ENCODE measurements at regions not wholly inside any gene's neighbourhood (a gene's known extent, or its start where the extent isn't known, plus 50 kb on each side); places are given as distances from the start of the nearest gene placed in this dataset.
A peak's percentile ranks its signal among the peaks of the same experiment; 100 is the strongest.

DNA sequence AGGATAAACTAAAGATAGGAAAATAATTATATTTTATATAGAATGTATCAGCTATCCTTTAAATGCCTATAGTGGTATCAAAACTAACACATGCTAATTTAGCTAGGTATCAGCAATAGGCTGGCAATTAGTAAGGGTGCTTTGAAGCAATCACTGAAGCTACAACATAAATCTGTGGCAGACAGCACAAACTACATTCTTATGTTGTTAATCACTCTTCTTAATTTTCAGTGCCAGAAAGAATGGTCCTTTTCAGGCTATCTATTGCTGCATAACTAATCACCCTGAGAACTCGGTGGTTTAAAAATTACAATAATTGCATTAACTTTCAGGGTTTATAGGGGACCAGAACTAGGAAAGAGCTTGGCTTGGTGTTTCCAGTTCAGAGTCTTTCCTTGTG, 963.1 kb downstream of the EFNB2 start:
- no peaks in the 10 kb centered on the region for H3K4me1 ChIP-seq (ENCODE audit: insufficient read depth, low read length)
- no peaks in the 10 kb centered on the region for H4K20me1 ChIP-seq (ENCODE audit: insufficient read depth, low read length)
- no peaks in the 10 kb centered on the region for H3K36me3 ChIP-seq (ENCODE audit: insufficient read depth, low read length)
- H3K4me3 ChIP-seq (ENCODE audit: insufficient read depth, low read length) = no peak overlapping the region
- peak; percentile 2 for DNase-seq (ENCODE audit: insufficient read length, low spot score, missing footprints)
- H3K27ac ChIP-seq (ENCODE audit: low read depth, low read length) = no peak overlapping the region
- no peaks in the 10 kb centered on the region for H3K79me2 ChIP-seq (ENCODE audit: insufficient read depth, low read length)
- no peak overlapping the region for H2AFZ ChIP-seq (ENCODE audit: low read length)
- TF ChIP-seq, protein P1, sequence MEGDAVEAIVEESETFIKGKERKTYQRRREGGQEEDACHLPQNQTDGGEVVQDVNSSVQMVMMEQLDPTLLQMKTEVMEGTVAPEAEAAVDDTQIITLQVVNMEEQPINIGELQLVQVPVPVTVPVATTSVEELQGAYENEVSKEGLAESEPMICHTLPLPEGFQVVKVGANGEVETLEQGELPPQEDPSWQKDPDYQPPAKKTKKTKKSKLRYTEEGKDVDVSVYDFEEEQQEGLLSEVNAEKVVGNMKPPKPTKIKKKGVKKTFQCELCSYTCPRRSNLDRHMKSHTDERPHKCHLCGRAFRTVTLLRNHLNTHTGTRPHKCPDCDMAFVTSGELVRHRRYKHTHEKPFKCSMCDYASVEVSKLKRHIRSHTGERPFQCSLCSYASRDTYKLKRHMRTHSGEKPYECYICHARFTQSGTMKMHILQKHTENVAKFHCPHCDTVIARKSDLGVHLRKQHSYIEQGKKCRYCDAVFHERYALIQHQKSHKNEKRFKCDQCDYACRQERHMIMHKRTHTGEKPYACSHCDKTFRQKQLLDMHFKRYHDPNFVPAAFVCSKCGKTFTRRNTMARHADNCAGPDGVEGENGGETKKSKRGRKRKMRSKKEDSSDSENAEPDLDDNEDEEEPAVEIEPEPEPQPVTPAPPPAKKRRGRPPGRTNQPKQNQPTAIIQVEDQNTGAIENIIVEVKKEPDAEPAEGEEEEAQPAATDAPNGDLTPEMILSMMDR (IDR thresholded peaks at IDR 0.05; ENCODE audit: extremely low read depth, low read depth, low read length) = no peak
- no peaks in the 10 kb centered on the region for H3K27me3 ChIP-seq (ENCODE audit: insufficient read depth, low read length)
- H3K9me3 ChIP-seq (ENCODE audit: low read depth, low read length) = no peaks in the 10 kb centered on the region
- H3K4me2 ChIP-seq (ENCODE audit: insufficient read depth, low read length) = no peak overlapping the region

DNA sequence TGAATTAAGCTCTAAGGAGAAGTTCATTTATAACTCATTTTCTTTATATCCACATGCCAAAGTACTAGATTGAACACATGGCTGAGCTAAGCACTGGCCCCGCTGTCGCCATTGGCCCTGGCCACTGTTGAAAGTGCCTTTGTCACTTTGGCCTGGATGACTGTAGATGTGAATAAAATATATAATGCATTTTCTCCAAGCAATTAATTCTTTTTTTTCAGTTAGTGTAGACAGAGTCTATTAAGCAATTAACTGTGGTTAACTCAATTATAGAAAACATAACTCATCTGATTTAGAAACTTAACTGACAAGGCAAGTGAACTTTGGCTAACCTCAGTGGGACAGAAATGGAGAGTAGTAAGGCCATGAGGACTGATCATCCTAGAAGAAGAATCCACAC, 965.6 kb downstream of the EFNB2 start:
- H3K4me3 ChIP-seq (ENCODE audit: insufficient read depth, low read length) = no peak overlapping the region
- no peaks in the 10 kb centered on the region for H3K79me2 ChIP-seq (ENCODE audit: insufficient read depth, low read length)
- no peaks in the 10 kb centered on the region for H4K20me1 ChIP-seq (ENCODE audit: insufficient read depth, low read length)
- no peaks in the 10 kb centered on the region for H3K9me3 ChIP-seq (ENCODE audit: low read depth, low read length)
- no peak overlapping the region for H3K4me2 ChIP-seq (ENCODE audit: insufficient read depth, low read length)
- DNase-seq (ENCODE audit: insufficient read length, low spot score, missing footprints) = peak; percentile 26
- H3K27me3 ChIP-seq (ENCODE audit: insufficient read depth, low read length) = no peaks in the 10 kb centered on the region
- no peaks in the 10 kb centered on the region for H3K36me3 ChIP-seq (ENCODE audit: insufficient read depth, low read length)
- TF ChIP-seq, protein P1 (IDR thresholded peaks at IDR 0.05; ENCODE audit: extremely low read depth, low read depth, low read length) = no peak
- H3K27ac ChIP-seq (ENCODE audit: low read depth, low read length) = no peak overlapping the region
- H2AFZ ChIP-seq (ENCODE audit: low read length) = no peak overlapping the region
- peaks cover 4% of the 10 kb centered on the region for H3K4me1 ChIP-seq (ENCODE audit: insufficient read depth, low read length)

DNA sequence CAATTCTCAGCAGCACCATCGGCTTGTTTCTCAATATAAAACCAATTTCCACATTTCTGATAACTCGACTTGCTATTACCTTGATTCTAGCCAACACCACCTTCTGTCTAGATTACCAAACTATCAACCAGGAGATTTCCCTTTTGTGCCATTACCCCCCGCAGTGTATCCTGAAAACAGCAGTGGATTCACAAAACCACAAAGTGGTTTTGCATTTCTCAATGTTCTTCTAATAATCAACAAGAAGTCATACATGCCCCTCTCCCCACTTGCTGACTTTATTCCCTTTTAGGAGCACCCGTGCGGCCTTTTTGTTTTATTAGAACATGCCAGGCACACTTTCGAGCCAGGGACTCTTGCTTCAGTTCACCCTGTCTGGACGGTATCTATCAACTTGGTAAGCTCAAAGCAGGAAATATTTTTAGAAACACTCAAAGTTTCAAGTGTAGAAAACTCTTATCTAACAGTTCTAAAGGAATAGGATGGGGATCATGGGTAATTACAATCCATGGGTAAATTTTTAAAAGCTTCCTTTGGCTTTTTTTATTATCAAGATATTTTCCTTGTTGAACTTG, 967.4 kb downstream of the EFNB2 start:
- Histone ChIP-seq H3K36me3 (ENCODE audit: insufficient read depth, low read length) (no peaks in the 10 kb centered on the region), H3K27me3 (ENCODE audit: insufficient read depth, low read length) (no peaks in the 10 kb centered on the region), H3K4me1 (ENCODE audit: insufficient read depth, low read length) (peaks cover 4% of the 10 kb centered on the region), H3K4me2 (ENCODE audit: insufficient read depth, low read length) (no peak overlapping the region), H3K27ac (ENCODE audit: low read depth, low read length) (no peak overlapping the region), H2AFZ (ENCODE audit: low read length) (no peak overlapping the region), H3K4me3 (ENCODE audit: insufficient read depth, low read length) (no peak overlapping the region), H3K9me3 (ENCODE audit: low read depth, low read length) (no peaks in the 10 kb centered on the region), H4K20me1 (ENCODE audit: insufficient read depth, low read length) (no peaks in the 10 kb centered on the region), H3K79me2 (ENCODE audit: insufficient read depth, low read length) (no peaks in the 10 kb centered on the region)
- TF ChIP-seq, protein P1 (IDR thresholded peaks at IDR 0.05; ENCODE audit: extremely low read depth, low read depth, low read length) = no peak
- no peak for DNase-seq (ENCODE audit: insufficient read length, low spot score, missing footprints)

DNA sequence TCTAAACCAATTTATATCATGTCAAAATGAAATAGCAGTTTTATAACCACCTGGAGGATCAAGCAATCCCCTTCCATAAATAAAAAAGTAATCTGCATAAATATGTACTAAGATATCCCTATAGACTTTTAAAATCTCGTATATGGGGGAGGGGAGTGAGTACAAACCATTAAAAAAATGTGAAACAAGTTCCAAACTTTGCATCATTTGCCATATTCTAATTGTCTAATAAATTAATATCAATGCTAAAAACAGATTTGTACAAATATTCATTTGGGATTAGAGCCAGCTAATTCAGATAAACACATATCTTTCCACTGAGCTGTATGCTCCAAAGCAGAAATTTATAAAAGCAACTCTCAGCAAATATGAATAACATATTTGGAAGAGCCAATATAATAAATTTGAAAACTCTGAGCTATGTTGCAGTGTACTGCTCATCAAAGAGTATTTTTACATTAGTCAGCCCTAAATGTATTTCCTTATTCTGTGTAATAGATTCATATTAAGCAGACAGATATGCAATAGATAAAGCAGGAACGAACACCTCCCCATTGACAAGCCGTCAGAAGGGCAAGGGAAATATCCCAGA, 970.2 kb downstream of the EFNB2 start:
- Histone ChIP-seq H4K20me1 (ENCODE audit: insufficient read depth, low read length) (no peaks in the 10 kb centered on the region), H3K79me2 (ENCODE audit: insufficient read depth, low read length) (no peaks in the 10 kb centered on the region), H2AFZ (ENCODE audit: low read length) (no peak overlapping the region), H3K4me1 (ENCODE audit: insufficient read depth, low read length) (peaks cover 4% of the 10 kb centered on the region), H3K9me3 (ENCODE audit: low read depth, low read length) (no peaks in the 10 kb centered on the region), H3K27ac (ENCODE audit: low read depth, low read length) (no peak overlapping the region), H3K36me3 (ENCODE audit: insufficient read depth, low read length) (no peaks in the 10 kb centered on the region), H3K27me3 (ENCODE audit: insufficient read depth, low read length) (no peaks in the 10 kb centered on the region), H3K4me2 (ENCODE audit: insufficient read depth, low read length) (no peak overlapping the region), H3K4me3 (ENCODE audit: insufficient read depth, low read length) (no peak overlapping the region)
- DNase-seq (ENCODE audit: insufficient read length, low spot score, missing footprints) = peak; percentile 44
- TF ChIP-seq, protein P1 (IDR thresholded peaks at IDR 0.05; ENCODE audit: extremely low read depth, low read depth, low read length) = no peak

Data from osteoblast (primary cell).